ENCODE measurements at regions not wholly inside any gene's neighbourhood (a gene's known extent, or its start where the extent isn't known, plus 50 kb on each side); places are given as distances from the start of the nearest gene placed in this dataset.
"Not testable (repeated sequence)": the region's sequence is repeated elsewhere in the genome, so short reads cannot be mapped to it uniquely, and the experiment has no call there.

DNA sequence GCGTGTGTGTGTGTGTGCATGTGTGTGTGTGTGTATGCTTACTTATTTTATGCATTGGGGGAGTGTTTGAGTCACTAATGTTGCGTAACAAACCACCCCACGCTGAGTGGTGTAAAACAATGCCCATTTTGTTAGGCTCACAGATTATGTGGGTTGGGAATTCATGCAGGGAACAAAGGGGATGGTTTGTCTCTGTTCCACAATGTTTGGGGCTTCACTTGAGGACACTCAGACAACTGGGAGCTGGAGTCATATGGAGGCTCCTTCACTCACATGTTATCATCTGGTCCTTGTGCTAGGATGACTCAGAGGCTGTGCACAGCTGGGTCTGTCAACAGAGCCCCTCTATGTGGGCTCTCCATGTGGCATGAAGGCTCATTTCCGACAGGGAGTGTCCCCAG is 51.3 kb upstream of the LARGE1 start:
- no peak for ATAC-seq

DNA sequence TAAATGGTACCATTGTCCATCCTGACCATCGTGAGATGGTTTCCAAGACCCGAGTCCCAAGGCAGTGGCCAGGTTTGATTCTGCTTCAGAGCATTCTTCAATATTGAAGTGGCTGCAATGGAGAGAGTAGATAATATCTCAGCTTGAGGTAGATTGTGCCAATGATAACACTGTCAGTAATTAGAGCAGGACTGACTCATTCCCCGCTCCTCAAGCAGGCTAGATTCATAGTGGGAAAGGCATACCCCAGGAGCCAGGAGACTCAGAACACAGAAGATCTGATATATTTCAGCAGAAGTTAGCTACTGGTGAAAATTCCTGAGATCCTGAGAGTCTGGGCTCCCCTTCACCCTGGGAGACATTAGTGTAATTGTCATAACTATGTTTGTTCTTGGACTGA is 55.6 kb upstream of the LARGE1 start:
- ATAC-seq, result no peak

DNA sequence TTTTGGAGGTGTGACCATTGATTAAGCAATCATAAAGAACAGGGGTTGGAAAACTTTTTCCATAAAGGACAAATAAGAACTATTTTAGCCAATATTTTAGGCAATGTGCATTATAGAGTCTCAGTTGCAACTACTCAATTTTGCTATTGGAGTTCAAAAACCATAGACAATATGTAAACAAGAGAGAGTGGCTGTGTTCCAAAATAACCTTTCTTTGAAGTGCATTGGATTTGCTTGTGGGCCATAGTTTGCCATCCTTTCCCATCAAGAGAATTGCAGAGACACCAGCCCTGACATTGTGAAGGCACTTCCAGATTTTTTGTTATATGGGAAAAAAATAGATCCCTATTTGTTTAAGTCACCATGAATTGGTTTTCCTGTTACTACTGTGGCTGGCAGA is 63.3 kb upstream of the LARGE1 start:
- ATAC-seq, result no peak

DNA sequence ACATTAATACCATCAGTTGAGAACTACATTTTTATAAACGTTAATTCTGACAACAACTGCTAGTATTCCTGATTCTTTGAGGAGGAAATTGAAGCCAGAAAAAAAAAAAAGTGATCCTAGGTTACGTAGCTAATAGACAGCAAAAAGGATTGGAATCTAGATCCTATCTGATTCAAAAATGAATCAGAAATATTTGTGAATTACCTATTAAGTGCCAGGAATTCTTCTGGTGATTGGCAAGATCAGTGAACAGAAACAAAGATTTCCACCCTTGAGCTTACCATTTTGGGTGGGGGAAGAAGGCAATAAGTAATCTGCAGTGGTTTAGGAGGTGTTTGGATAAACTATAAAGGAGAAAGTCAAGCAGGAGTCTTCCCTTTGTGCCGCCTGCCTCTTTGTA is 63.9 kb upstream of the LARGE1 start:
- ATAC-seq, result no peak

DNA sequence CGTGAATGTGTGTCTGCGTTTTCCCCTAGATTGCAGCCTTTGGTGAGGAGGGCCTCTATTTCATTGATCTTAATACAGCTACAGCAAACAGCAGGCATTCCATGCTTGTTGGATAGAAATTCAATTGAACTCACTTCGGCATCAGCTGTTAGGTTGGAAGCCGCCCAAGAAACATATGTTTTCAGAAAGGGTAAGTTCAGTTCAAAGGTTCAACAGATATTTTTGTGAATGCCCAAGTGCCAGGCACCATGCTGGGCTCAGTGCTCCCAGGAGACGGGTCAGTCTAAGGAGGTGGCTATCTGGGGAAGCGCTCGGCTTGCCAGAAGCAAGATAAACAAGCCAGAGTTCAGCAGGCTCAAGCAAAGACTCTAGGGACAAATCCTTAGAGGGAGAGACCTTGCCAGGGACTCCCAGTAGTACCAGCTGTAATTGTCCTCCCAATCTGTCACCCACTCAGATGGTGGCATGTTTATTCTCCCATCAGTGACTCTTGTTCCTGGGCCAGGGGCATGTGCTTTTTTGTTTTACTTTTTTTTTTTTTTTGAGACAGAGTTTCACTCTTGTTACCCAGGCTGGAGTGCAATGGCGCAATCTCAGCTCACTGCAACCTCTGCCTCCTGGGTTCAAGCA is 64.5 kb upstream of the LARGE1 start:
- ATAC-seq, result no peak

DNA sequence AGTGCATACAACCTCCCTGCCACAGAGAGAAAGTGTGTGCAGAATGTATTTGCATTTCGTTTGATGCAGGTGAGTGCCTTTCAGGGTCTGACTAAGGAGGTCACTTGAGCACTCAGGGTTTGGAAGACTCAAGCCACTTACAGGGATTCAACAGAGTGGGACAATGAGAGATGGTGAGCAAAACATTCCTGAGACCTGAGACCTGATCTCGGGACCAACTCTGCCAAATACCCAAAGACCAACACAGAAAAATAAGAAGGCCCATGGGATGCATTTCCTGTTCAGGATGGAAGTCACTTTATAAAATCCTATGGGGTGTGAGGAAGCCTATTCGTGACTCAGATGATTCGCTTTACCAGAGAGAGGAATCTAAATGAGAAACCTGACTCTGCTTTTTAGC is 65.2 kb upstream of the LARGE1 start:
- no peak for ATAC-seq

DNA sequence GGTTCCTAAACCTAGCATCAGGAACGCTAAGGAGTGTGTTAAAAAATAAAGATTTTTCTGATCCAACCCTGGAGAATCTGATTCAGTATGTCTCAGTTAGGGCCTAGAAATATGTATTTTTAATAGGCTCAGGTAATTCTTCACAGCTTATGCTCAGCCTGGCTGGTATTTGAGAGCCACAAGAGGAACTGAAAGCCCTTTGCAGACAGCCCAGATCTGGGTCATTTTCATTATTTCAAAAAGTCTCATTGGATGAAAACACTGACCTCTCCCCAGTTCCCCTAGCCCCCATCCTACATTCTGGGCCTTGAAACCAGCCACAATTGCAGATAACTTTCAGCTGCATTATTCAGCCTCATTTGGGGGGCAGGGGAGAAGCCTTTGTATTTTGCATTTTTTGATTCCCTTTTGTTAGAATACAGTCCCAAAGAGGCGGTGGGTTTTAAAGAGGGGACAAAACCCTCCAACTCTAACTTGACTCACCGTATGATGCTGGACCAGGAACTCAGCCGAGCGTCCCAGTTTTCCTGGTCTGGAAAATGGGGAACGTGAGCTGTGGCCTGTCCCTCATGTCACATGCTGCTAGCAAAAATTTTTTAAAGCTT is 66.0 kb upstream of the LARGE1 start:
- ATAC-seq, result no peak

DNA sequence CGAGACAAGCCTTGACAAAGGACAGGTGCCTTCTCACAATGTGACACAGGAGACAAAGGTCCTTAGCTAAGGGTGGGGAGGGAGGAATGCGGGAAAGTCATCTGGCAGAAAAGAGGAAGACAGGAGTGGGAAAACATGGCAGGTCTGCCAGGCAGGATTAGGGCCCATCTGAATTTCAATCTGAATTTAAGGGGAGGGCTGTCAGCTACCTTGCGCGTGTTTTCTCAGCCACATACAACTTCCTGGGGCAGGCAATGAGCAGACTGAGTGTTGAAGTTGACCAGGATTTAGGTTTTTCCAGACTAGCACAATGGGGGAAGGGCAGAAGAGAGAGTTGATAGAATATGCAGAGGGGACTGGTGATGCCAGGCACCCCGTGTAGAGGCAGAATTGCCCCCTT is 66.7 kb upstream of the LARGE1 start:
- no peak for ATAC-seq

DNA sequence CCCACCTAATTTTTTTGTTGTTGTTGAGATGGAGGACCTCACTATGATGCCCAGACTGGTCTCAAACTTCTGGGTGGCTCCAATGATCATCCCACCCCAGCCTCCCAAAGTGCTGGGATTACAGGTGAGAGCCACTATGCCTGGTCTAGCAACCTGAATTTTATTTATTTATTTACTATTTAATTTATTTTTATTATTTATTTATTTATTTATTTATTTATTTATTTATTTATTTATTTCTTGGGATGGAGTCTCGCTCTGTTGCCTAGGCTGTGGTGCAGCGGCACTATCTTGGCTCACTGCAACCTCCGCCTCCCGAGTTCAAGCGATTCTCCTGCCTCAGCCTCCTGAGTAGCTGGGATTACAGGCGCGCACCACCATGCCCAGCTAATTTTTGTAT is 69.0 kb upstream of the LARGE1 start:
- ATAC-seq, result not testable (repeated sequence)

DNA sequence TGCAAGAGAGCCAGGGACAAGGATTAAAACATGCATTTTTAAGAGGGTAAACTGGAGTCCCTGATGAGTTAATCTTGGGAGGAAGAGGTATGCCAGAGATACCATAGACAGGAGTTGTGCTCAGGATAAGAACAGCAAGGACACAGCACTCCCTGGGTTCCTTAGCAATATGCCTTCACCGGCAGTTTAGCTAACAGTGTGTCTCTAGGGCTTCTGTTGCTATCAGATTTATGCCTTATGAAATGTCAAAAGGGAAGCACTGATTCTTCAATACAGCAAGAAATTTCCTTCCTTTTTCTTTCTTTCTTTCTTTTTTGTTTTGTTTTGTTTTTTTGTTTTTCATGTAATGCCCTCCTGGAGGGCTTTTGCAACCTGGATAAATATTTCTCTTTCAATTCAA is 71.3 kb upstream of the LARGE1 start:
- no peak for ATAC-seq

DNA sequence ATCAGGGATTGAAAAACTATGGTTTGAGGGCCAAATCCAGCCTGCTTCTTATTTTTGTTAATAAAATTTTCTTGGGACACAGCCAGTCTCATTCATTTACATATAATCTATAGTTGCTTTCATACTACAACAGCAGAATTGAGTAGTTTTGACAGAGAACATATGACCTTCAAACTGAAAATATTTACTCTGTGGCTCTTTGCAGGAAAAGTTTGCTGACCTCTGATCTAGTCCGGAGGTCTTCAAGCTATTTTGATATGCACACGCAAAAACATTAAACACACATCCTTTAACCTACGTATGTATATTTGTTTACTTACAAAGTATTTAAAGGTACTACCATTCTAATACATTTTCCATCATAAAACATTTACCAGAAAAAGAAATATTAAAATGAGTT is 76.5 kb upstream of the LARGE1 start:
- ATAC-seq, result no peak

DNA sequence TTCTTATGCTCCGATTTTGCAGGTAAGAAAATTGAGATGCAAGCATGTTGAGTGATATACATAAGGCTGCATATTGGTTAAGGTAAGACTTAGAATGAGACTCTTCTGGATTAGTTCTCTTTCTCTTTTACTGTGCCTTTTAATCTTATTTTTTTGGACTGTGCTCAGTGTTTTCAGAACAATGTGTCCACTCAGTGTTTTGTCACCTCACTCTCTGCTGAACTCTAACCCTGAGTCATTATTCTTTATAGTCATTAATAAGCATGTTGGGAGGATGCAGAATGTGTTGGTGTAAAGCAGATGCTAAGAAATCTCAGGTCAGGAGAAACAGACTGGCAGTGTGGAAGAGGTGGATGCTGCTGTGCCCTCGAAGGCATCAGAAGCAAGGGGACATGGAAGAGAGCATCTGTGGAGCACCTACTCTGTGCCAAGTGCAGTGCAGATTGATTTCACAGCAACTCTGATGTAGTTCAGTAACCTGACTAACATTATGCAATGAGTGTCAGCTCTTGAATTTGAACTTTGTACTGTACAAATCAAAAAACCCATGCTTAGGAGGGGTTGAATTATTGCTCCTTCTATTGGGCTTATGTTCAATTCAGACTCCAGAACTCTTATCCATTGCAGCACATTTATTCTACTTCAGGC is 80.7 kb upstream of the LARGE1 start:
- no peak for ATAC-seq

DNA sequence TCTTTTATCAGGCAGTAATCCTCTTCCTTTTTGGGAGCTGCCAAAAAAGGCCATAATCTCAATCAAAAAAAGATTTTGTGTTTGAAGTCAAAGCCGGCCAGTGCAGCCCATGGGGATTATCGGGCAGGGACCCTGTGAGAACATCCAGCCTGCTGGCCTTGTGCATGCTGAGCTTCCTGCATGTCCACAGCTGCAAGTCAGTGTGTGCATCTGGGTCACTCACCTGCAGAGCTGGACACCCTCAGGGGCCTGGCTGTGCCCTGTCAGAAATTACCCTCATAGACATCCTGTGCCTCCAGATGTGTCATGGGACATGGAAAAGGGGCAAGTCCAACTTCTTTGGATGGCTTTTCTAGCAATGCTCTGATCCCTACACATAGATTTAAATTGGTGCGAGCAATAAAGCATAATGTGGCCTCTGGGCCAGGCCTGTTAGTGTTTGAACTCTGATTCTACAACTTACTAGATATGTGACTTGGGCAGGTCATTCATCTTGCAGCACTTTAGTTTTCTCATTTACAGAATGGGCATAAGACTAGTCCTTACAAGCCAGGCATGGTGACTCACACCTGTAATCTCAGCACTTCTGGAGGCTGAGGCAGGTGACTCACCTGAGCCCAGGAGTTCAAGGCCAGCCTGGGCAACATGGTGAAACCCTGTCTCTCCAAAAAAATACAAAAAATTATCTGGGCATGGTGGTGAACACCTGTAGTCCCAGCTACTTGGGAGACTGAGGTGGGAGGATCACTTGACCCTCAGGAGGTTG is 81.6 kb upstream of the LARGE1 start:
- ATAC-seq, result no peak

DNA sequence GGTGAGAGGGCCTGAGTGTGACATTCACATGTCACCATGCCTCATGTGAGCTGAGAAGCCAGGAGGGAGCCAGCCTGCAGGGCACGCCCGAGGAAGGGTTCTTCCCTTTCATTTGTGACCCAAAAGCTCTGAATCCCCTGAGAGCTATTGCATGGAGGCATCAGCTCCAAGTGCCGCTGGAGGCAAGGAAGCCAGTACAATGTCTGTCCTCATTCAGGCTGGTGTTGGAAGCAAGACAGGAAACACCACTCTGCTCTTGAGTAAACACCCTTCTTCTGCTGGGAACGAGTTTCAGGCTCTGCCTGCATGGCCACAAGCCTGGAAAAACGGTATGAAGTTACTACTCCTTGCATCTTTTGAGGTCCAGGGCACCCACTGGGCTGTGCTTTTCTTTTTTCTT is 83.8 kb upstream of the LARGE1 start:
- ATAC-seq, result no peak

DNA sequence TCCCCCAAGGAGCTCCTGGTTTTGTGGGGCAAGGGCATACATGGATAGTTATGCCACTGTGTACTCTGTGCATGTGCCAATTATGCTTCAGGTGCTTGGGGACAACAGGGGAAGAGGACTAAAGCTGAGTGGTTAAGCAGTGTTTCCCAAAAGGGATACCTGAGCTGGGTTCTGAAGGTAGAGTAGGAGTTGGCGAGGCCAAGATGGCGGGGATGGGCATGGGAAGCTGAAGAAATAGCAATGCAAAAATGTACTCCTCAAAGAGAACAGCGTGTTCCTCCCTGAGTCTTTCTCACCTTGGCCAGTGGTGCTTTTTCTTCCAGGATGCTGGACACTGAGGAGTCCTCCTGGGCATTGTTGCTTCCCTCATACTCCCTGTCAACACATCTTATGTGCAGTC is 90.0 kb upstream of the LARGE1 start:
- no peak for ATAC-seq

DNA sequence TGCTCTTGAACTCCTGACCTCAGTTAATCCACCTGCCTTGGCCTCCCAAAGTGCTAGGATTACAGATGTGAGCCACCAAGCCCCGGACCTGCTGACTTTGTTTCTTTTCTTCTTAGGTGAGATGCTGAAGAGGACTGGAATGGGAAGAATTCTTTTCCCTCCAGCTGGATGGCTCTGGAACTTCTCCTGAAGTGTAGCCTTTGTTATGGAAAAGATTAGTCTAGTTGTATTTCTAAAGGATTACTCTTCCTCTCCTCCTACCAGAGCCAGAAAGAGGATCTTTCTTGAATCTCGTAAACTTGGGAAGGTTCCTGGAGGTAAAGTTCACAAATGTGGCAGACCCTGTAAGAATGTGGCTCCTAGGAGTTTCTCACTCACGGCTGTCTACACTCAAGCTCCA is 95.4 kb upstream of the LARGE1 start:
- ATAC-seq, result no peak

DNA sequence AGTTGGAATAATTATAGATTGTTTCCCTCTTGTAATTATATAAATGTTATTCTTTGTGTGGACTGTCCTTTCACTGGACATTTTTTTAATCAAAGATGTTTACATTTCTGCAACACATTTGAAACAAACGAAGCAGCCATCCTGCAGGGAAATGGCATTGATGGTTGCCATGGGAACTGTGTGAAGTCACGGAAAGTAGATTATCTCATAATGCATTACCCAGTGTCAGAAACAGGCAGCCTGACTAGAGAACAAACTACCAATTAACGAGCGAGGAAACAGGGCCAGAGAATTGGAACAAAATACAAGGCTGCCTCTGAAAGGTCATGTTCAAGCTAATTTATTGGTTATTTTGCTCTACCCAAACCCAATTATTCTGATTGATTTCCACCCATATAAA is 96.9 kb upstream of the LARGE1 start:
- no peak for ATAC-seq

DNA sequence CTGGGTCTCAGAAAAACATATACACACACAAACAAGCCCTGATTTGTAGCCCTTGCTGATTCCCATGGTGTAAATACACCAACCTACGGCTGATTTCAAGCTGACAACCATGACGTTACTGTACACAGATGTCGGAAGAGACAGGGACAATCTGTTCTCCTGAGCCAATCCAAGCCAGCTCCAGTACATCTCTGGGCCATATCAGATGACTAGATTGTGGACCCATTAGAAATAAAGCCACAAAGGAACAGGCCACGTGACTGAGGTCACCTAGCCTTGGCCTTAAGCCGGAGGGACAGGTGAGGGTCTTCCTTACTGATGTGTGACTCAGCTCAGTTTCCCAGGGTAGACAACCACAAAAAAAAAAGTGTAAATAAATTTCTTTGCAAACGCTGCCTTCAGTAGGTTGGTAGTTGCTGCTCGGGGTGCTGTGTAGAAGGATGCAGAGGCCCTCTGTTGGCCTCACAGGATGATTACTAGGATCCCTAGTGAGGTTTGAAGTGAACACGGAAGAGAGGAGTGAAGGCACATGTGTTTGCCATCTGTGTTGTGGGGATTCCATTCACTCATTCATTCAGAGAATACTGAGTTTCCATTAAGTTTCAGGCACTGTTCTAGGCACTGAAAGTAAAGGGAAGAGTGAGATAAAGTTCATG is 99.0 kb upstream of the LARGE1 start:
- ATAC-seq, result no peak

DNA sequence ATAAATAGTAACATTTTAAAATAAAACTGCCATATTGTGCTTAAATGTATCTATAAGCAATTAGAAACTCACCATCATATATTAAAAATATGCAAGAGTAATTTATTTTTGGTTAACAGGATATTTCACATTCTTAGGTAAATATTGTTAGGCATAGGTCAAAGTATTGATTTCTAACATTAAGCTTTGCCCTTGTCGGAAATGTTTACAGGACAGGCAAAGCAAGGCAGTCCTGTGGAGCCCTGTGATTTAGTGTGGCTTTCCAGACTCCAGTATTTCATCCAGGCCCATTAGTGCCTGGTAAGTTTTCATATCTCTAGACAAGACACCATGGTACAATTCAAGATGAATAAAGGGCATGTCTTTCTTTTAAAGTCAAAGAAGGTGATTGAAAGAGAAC is 114.9 kb upstream of the LARGE1 start:
- no peak for ATAC-seq

DNA sequence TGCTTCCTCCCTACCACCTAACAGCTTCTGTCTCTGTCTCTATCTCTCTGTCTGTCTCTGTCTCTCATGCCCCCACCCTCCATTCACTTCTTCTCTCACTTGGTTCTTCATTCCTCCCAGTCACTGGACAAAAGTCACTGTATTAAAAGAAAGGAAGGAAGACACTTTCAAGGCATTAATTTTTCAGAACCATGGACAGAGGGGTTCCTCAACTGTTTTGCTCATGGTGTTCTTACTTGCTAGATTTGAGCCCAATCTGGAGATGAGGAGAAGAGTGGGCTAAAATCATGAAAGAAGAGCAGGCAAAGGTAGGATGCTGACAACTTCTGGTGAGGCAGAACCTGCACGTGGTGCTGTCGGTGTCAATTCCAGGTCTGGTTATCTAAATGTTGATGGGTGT is 116.7 kb upstream of the LARGE1 start:
- no peak for ATAC-seq

DNA sequence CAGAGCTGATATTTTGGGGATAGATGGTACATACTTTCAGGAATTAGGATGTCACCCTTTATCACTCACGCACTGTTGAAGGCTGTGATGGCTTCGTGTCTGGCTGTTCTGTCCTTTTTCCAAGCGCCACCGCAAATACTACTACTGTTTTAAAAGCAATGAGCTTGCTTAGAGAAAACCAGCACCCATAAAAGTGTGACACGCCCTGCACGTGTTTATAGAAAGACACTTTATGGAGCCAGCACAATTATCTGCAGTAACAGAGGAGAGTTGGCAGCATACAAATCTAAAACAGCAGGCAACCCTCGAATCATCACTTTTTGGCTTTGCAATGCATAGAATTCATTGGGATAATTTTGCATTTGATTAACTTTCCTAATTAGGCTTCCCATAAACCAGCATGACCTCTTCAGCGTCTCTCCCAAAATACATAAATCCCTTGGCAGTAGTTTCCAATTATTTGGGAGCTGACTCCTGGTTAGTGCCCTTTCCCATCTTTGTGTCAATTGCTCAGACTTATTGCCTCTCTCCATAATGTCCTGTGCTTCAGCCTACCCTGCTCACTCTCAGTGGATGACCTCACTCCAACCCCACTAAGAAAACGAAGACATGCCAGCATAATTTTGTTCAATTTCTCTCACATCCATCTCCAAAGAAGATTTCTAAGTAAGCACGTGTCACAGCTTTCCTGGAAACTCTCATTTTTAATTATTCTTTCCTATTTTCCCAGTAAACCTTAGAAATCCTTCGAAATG is 118.7 kb upstream of the LARGE1 start:
- no peak for ATAC-seq

DNA sequence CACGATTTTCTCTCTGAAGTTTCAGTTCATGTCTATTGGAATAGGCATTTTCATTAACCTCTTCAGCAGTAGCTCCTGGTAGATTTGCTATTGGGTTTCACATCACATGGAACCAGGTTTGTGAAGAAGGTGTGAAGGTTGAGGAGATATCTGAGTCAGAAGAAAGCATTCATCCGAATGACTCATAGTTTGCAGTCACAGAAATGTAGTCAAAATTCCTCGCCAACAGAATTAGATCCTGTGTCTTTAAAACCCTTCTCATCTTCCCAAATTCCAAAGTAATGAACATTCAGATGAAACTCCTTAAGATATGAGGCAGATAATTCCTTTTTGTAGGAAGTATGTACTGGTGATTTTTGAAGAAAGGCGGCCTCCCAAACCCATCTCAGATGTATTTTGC is 125.0 kb upstream of the LARGE1 start:
- no peak for ATAC-seq

Data from activated CD4-positive, CD25-positive, alpha-beta regulatory T cell treated with anti-CD3 and anti-CD28 coated beads, Interleukin-2, amount 50 U/mL, for 24 hours (primary cell).